ENCODE measurements at regions not wholly inside any gene's neighbourhood (a gene's known extent, or its start where the extent isn't known, plus 50 kb on each side); places are given as distances from the start of the nearest gene placed in this dataset.

DNA sequence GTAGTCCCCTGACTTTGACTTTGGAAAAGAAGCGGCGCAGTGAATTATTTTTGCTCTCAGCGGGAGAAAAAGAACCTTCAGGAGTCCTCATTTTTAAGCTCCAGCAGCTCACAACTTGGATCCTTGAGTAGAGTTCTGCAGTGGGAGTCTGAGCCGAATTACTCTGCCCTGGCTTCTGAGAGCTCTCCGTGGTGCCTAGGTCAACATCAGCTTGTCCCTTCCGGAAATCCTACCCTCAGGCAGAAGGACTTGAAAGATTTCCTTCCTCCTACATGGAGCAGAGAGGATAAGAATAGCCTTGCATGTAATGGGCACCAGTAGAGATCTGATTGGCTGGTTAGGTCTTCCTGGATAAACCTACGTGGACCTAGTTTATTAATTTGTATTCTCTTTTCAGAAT is 549.7 kb upstream of the TENM3 start:
- H2BK15ac ChIP-seq (ENCODE audit: low read depth, poor library complexity, severe bottlenecking) = no peak overlapping the region
- no peak overlapping the region for H4K91ac ChIP-seq (ENCODE audit: low read length)
- no peak overlapping the region for H2BK12ac ChIP-seq (ENCODE audit: low read length in 2 of 2)
- H3K4me2 ChIP-seq (ENCODE audit: low read length, poor library complexity, severe bottlenecking) = no peak overlapping the region
- H3K4ac ChIP-seq (ENCODE audit: low read depth in 1 of 2, low read length in 2 of 2) = no peak overlapping the region
- no peak overlapping the region for H3K27ac ChIP-seq (ENCODE audit: low read length, poor library complexity, severe bottlenecking)
- no peaks in the 10 kb centered on the region for H3K79me1 ChIP-seq (replicated peaks; ENCODE audit: low read length, poor library complexity, severe bottlenecking)
- H3K9me3 ChIP-seq (ENCODE audit: control insufficient read depth, low read length) = no peaks in the 10 kb centered on the region
- 81% methylated on average over 5 of the region's 7 CpGs for WGBS
- H2BK5ac ChIP-seq (ENCODE audit: low read depth, low read length, poor library complexity, severe bottlenecking) = no peak overlapping the region
- no peak overlapping the region for H3K4me3 ChIP-seq (ENCODE audit: insufficient read depth in 1 of 2, low read depth in 1 of 2, low read length in 2 of 2)
- no peak overlapping the region for H3K9ac ChIP-seq (ENCODE audit: low read length)
- peaks cover 3% of the 10 kb centered on the region for H3K4me1 ChIP-seq (ENCODE audit: control insufficient read depth, insufficient read depth, low read depth, low read length)
- H3K23ac ChIP-seq (ENCODE audit: low read length in 2 of 2) = no peak overlapping the region
- no peak overlapping the region for H3K14ac ChIP-seq (ENCODE audit: low read length in 2 of 2)
- no peak overlapping the region for H2BK120ac ChIP-seq (ENCODE audit: low read depth, low read length)
- H3K36me3 ChIP-seq (ENCODE audit: control insufficient read depth in 1 of 2, insufficient read depth in 2 of 2, low read depth in 1 of 2, low read length in 2 of 2) = no peaks in the 10 kb centered on the region
- no peak overlapping the region for H2AK5ac ChIP-seq (ENCODE audit: low read length, severe bottlenecking)
- no peak overlapping the region for H4K8ac ChIP-seq (ENCODE audit: low read length)
- no peak overlapping the region for H2AFZ ChIP-seq (ENCODE audit: low read depth, low read length)
- H3K27me3 ChIP-seq (ENCODE audit: control insufficient read depth in 1 of 2, insufficient read depth in 1 of 2, low read length in 2 of 2) = no peaks in the 10 kb centered on the region
- DNase-seq = no peak
- no peak overlapping the region for H3K18ac ChIP-seq (ENCODE audit: low read depth in 1 of 2, low read length in 2 of 2)

DNA sequence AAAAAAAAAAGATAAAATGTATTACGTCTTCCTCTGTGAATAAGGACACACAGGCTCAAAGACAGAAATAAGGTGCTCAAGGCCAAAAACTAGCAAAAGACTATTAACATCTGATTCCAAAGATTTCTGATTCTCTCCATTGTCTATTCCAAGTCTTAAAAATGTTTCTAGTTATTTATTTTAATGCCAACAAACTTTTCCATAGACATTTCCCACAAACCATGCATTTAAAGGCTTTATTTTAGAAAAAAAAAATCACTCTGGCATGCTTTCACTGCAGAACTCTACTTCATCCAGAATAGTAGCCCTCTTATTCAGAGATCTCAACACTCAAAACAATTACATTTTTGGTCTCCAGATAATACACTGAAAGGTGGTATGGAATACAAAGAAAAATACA is 545.0 kb upstream of the TENM3 start:
- H3K36me3 ChIP-seq (ENCODE audit: control insufficient read depth in 1 of 2, insufficient read depth in 2 of 2, low read depth in 1 of 2, low read length in 2 of 2) = no peaks in the 10 kb centered on the region
- H3K4ac ChIP-seq (ENCODE audit: low read depth in 1 of 2, low read length in 2 of 2) = no peak overlapping the region
- no peak overlapping the region for H3K18ac ChIP-seq (ENCODE audit: low read depth in 1 of 2, low read length in 2 of 2)
- no peak overlapping the region for H2BK5ac ChIP-seq (ENCODE audit: low read depth, low read length, poor library complexity, severe bottlenecking)
- WGBS = 100% methylated on average over 1 of the region's 1 CpG
- H3K14ac ChIP-seq (ENCODE audit: low read length in 2 of 2) = no peak overlapping the region
- H2AFZ ChIP-seq (ENCODE audit: low read depth, low read length) = no peak overlapping the region
- no peak overlapping the region for H4K91ac ChIP-seq (ENCODE audit: low read length)
- H3K4me2 ChIP-seq (ENCODE audit: low read length, poor library complexity, severe bottlenecking) = no peak overlapping the region
- H3K79me1 ChIP-seq (replicated peaks; ENCODE audit: low read length, poor library complexity, severe bottlenecking) = no peaks in the 10 kb centered on the region
- no peak overlapping the region for H2AK5ac ChIP-seq (ENCODE audit: low read length, severe bottlenecking)
- no peak overlapping the region for H3K4me3 ChIP-seq (ENCODE audit: insufficient read depth in 1 of 2, low read depth in 1 of 2, low read length in 2 of 2)
- H3K9me3 ChIP-seq (ENCODE audit: control insufficient read depth, low read length) = no peaks in the 10 kb centered on the region
- no peak overlapping the region for H2BK12ac ChIP-seq (ENCODE audit: low read length in 2 of 2)
- no peak overlapping the region for H3K23ac ChIP-seq (ENCODE audit: low read length in 2 of 2)
- no peak overlapping the region for H2BK15ac ChIP-seq (ENCODE audit: low read depth, poor library complexity, severe bottlenecking)
- no peaks in the 10 kb centered on the region for H3K27me3 ChIP-seq (ENCODE audit: control insufficient read depth in 1 of 2, insufficient read depth in 1 of 2, low read length in 2 of 2)
- DNase-seq = no peak
- H2BK120ac ChIP-seq (ENCODE audit: low read depth, low read length) = no peak overlapping the region
- H3K27ac ChIP-seq (ENCODE audit: low read length, poor library complexity, severe bottlenecking) = no peak overlapping the region
- no peaks in the 10 kb centered on the region for H3K4me1 ChIP-seq (ENCODE audit: control insufficient read depth, insufficient read depth, low read depth, low read length)
- H4K8ac ChIP-seq (ENCODE audit: low read length) = no peak overlapping the region
- no peak overlapping the region for H3K9ac ChIP-seq (ENCODE audit: low read length)

DNA sequence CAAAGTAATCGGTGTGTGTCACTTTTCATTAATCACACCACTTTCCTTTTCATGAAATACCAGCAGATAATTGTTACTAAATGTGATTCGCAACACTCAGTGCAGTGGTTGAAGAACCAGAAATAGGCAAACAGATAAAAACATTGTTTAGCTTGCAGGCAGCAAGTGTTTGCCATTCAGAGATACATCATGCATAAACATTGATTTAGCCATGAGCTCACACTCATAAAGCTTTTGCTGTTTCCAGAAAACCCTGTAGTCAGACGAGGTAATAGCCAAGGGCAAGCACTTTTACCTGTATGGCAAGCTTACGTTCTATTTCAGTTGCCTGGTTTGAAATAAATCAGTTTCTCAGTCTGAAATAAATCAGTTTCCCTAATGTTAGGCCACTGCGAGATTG is 542.0 kb upstream of the TENM3 start:
- H2AK5ac ChIP-seq (ENCODE audit: low read length, severe bottlenecking) = no peak overlapping the region
- H3K27me3 ChIP-seq (ENCODE audit: control insufficient read depth in 1 of 2, insufficient read depth in 1 of 2, low read length in 2 of 2) = no peaks in the 10 kb centered on the region
- H2BK5ac ChIP-seq (ENCODE audit: low read depth, low read length, poor library complexity, severe bottlenecking) = no peak overlapping the region
- no peak overlapping the region for H3K27ac ChIP-seq (ENCODE audit: low read length, poor library complexity, severe bottlenecking)
- no peaks in the 10 kb centered on the region for H3K36me3 ChIP-seq (ENCODE audit: control insufficient read depth in 1 of 2, insufficient read depth in 2 of 2, low read depth in 1 of 2, low read length in 2 of 2)
- no peak overlapping the region for H2BK15ac ChIP-seq (ENCODE audit: low read depth, poor library complexity, severe bottlenecking)
- 64% methylated on average over 5 of the region's 5 CpGs for WGBS
- H3K23ac ChIP-seq (ENCODE audit: low read length in 2 of 2) = no peak overlapping the region
- no peak overlapping the region for H3K9ac ChIP-seq (ENCODE audit: low read length)
- H2AFZ ChIP-seq (ENCODE audit: low read depth, low read length) = no peak overlapping the region
- no peak overlapping the region for H3K4me3 ChIP-seq (ENCODE audit: insufficient read depth in 1 of 2, low read depth in 1 of 2, low read length in 2 of 2)
- no peak overlapping the region for H4K8ac ChIP-seq (ENCODE audit: low read length)
- no peak overlapping the region for H4K91ac ChIP-seq (ENCODE audit: low read length)
- H2BK120ac ChIP-seq (ENCODE audit: low read depth, low read length) = no peak overlapping the region
- H3K9me3 ChIP-seq (ENCODE audit: control insufficient read depth, low read length) = no peaks in the 10 kb centered on the region
- H3K4me2 ChIP-seq (ENCODE audit: low read length, poor library complexity, severe bottlenecking) = no peak overlapping the region
- DNase-seq = no peak
- H2BK12ac ChIP-seq (ENCODE audit: low read length in 2 of 2) = no peak overlapping the region
- H3K4me1 ChIP-seq (ENCODE audit: control insufficient read depth, insufficient read depth, low read depth, low read length) = no peaks in the 10 kb centered on the region
- no peak overlapping the region for H3K14ac ChIP-seq (ENCODE audit: low read length in 2 of 2)
- no peak overlapping the region for H3K4ac ChIP-seq (ENCODE audit: low read depth in 1 of 2, low read length in 2 of 2)
- H3K79me1 ChIP-seq (replicated peaks; ENCODE audit: low read length, poor library complexity, severe bottlenecking) = no peaks in the 10 kb centered on the region
- no peak overlapping the region for H3K18ac ChIP-seq (ENCODE audit: low read depth in 1 of 2, low read length in 2 of 2)

DNA sequence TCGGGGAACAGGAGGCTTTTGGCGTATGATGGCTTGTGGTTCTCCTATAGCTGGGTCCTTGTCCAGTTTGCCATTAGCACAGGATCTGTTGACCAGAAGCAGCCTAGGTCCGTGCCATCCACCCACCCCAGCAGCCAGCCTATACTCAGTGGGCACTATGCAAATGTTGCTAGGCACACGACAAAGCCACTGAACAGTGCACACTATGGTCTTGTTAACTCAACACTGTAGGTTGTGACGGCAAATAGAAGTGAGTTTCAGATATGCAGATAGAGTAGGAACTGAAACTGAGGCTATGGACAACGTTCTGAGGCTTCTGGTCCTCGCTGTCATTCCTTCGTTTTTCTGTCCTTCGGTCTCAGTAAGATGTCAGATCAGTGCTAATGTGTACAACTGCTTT is 541.3 kb upstream of the TENM3 start:
- H4K8ac ChIP-seq (ENCODE audit: low read length) = no peak overlapping the region
- H3K9ac ChIP-seq (ENCODE audit: low read length) = no peak overlapping the region
- H4K91ac ChIP-seq (ENCODE audit: low read length) = no peak overlapping the region
- no peak overlapping the region for H2BK120ac ChIP-seq (ENCODE audit: low read depth, low read length)
- H2BK5ac ChIP-seq (ENCODE audit: low read depth, low read length, poor library complexity, severe bottlenecking) = no peak overlapping the region
- H3K79me1 ChIP-seq (replicated peaks; ENCODE audit: low read length, poor library complexity, severe bottlenecking) = no peaks in the 10 kb centered on the region
- no peak overlapping the region for H3K18ac ChIP-seq (ENCODE audit: low read depth in 1 of 2, low read length in 2 of 2)
- no peak for DNase-seq
- H3K4me1 ChIP-seq (ENCODE audit: control insufficient read depth, insufficient read depth, low read depth, low read length) = no peaks in the 10 kb centered on the region
- H3K27me3 ChIP-seq (ENCODE audit: control insufficient read depth in 1 of 2, insufficient read depth in 1 of 2, low read length in 2 of 2) = no peaks in the 10 kb centered on the region
- 88% methylated on average over 9 of the region's 9 CpGs for WGBS
- no peak overlapping the region for H3K4ac ChIP-seq (ENCODE audit: low read depth in 1 of 2, low read length in 2 of 2)
- H2AFZ ChIP-seq (ENCODE audit: low read depth, low read length) = peak overlapping the region; percentile 2
- H3K14ac ChIP-seq (ENCODE audit: low read length in 2 of 2) = no peak overlapping the region
- H3K23ac ChIP-seq (ENCODE audit: low read length in 2 of 2) = no peak overlapping the region
- H3K9me3 ChIP-seq (ENCODE audit: control insufficient read depth, low read length) = no peaks in the 10 kb centered on the region
- H2BK15ac ChIP-seq (ENCODE audit: low read depth, poor library complexity, severe bottlenecking) = no peak overlapping the region
- H3K4me3 ChIP-seq (ENCODE audit: insufficient read depth in 1 of 2, low read depth in 1 of 2, low read length in 2 of 2) = no peak overlapping the region
- no peak overlapping the region for H2AK5ac ChIP-seq (ENCODE audit: low read length, severe bottlenecking)
- no peak overlapping the region for H3K4me2 ChIP-seq (ENCODE audit: low read length, poor library complexity, severe bottlenecking)
- no peak overlapping the region for H3K27ac ChIP-seq (ENCODE audit: low read length, poor library complexity, severe bottlenecking)
- no peaks in the 10 kb centered on the region for H3K36me3 ChIP-seq (ENCODE audit: control insufficient read depth in 1 of 2, insufficient read depth in 2 of 2, low read depth in 1 of 2, low read length in 2 of 2)
- no peak overlapping the region for H2BK12ac ChIP-seq (ENCODE audit: low read length in 2 of 2)

All from mesenchymal stem cell (in vitro differentiated cells and primary cell).